SK-N-DZ (cell line): ENCODE measurements at regions not wholly inside any gene's neighbourhood (a gene's known extent, or its start where the extent isn't known, plus 50 kb on each side); places are given as distances from the start of the nearest gene placed in this dataset.

Source experiments
- DNase-seq: peaks from one replicate; pipeline ENCODE4 v3.0.0-alpha.2; 2015; ENCODE audit warnings: low spot score

DNA sequence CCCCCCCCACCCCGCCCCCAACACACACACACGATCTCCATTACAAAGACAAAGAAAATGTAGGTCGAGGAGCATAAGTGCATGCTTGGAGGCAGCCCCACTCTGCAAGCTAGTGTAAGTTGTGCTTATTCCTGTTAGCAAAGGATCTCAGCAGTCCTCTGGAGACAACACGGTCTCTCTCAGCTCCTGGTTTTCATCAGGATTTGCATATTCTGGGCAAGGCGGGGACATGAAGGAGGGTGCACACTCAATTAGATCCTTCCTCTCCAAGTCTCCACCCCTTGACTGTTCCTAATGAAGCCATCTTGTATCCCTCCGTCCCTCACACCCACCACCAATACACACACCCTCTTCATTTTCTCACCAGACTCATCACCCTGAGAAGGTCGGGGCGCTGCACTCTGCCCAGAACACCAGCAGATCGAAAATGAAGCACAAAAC is 63.8 kb downstream of the MRPL46 start:
- peak; percentile 42 for DNase-seq

DNA sequence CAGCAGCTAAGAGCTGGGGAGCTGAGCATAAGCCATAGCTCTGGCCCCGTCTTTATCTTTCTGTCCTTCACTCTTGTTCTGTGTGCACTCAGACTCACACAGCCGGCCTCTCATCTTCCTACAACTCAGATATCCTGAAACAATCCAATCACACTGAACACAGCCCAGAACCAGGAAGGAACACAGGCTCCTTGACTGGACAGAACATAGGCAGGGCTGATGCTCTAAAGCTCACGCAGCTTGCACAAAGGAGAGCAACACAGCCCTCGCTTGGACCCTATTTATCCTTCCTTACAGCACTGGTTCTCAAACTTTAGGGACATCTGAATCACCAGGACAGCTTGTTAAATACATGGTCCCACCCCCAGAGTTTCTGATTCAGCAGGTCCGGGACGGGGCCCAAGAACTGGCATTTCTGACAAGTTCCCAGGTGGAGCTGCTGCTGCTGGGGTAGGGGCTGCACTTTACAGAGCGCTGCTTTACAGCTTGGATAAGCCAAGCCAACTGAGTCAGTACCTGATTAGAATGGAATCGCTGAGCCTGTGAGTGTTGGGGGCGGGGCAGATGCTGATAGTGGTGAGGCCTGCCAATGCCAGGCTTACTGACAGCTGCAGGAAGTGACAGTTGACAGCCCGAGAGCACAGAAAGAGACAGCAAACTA is 65.1 kb downstream of the MRPL46 start:
- peak; percentile 63 for DNase-seq

DNA sequence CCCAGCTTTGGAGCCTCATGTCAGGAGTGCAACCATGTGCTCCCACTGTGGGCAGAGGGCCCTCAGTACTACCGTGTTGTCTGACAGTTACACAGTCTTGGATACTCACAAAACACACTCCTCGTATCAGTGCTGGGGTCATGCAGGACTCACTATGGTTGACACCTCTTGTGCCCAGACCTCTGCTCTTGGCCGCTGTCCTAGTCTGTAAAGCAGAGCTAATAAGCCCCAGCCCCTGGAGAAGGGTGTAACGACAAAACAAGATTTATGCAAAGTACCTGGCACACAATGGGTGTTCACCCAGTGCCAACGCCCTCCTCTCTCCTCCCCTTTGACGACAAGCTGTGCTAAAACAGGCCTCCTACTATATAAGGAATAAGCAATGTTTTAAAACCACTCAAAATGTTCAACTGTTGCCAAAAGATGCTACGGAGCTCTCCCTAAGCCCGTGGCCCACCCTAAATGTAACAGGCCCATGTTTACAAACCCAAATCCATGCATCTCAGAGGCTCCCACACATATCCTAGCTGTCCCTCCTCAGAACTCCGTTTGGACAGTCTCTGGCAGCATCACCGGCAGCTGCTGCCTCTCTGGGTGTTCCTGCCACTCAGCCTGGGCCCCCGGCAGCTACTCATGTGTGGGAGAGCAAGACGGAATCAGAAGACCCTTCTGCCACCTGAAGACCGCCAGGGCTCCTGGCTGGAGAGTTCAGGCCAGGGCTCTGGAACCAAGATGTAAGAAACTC is 65.8 kb downstream of the MRPL46 start:
- peak; percentile 59 for DNase-seq

DNA sequence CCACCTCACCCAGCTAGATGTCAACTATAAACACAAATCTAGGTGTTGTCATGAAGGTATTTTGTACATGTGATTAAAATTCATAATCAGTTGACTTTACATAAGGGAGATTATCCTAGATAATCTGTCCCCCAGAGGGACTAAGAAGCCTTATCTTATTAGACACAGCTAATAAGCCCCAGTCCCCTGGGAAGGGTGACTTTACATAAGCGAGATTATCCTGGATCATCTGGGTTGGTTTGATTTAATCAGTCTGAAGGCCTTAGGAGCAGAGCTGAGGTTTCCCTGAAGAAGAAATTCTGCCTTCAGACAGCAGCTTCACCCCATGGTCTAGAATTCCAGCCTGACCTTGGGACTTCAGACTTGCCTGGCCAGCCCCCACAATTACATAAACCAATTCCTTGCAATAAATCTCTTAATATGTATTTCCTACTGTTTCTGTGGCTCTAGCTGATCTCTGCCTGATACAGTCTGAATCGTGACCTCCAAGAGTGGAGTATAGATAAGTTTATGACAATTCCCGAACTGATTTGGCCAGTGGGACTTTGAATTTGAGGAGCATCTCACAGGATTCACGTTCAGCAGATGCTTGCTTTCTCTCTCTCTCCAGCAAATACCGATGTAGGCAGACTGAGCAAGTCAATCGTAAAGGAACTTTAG is 66.5 kb downstream of the MRPL46 start:
- DNase-seq, result peak; percentile 42

DNA sequence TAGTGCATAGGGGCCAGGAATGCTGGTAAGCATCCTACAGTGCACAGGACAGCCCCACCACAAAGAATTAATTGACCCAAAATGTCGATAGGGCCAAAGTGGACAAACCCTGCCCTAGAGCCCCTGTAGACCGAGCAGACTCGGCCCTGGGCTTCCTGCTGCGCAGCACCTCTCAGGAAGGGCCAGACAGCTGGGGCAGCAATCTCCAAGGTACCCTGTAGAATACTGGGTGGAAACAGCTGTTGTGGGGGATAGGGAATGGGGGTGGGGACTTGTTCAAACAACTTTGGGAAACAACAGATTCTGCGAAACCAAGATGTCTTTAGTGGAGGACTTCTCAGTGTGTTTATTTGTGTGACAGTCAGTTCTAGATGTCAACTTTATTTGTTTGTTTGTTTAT is 67.1 kb downstream of the MRPL46 start:
- DNase-seq, result no peak

DNA sequence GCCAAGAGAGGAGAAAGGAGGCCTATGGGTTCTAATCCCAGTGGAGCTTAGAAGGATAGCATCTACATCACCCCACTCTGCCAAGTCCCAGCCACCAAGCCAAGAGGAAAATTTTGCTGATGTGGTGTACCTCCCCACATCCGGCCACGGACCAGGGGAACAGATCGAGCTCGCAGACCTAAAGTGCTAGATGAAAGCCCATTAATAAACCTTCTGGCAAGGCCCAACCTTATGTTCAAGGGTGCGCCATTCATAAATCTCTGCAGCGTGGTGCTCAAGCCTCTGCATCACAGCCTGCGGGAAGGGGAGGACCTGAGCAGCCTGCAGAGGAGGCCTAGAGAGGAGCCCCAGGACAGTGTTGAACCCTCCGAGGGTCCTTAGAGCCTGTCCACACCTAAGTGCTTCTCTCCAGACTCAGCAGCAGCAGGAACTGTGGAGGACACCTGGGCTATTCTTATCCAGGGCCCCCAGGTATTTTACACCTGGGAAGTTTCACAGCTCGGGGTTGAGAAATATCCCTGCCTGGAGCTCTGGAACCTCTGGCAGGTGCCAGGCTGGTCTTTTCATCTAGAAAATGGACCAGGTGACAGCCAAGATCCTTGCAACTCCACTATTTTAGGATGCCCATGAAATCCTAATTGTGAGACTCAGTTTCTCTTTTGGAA is 68.0 kb downstream of the MRPL46 start:
- DNase-seq, result no peak

DNA sequence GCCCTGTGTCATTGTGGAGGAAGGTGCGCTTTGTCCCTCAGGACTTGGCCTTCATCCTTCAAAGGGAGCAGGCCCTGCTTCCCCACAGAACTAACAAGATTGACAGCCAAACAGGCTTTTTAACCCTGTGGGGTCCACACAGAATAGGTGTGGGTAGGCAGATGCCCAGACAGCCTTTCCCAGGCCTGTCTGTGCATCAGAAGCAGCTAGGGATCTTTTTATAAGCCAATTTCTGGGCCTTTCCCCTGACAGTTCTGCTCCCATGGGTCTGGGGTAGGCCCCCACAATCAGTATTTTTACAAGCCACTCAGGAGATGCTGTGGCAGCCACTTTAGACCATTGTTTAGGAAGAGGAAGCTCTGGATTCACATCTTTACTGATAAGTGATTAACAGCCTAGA is 69.2 kb downstream of the MRPL46 start:
- no peak for DNase-seq

DNA sequence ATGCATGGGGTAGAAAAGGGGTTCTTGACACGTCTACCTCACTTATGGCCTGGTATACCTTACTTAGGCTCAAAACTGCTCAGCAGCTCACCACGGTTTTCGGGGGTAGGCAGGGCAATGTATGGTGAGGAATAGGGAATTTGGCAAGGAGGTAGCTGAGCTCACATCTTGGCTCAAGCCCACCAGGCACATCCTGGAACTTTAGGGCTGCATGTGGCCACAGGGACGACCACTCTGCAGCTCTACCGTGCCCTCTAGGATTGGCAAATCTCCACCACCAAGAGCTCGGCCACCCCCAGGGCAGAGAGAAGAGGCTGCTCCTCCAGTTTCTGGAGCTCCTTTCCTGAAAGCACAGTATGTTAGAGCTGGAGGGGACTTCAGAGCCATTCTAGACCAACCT is 69.7 kb downstream of the MRPL46 start:
- DNase-seq, result no peak

DNA sequence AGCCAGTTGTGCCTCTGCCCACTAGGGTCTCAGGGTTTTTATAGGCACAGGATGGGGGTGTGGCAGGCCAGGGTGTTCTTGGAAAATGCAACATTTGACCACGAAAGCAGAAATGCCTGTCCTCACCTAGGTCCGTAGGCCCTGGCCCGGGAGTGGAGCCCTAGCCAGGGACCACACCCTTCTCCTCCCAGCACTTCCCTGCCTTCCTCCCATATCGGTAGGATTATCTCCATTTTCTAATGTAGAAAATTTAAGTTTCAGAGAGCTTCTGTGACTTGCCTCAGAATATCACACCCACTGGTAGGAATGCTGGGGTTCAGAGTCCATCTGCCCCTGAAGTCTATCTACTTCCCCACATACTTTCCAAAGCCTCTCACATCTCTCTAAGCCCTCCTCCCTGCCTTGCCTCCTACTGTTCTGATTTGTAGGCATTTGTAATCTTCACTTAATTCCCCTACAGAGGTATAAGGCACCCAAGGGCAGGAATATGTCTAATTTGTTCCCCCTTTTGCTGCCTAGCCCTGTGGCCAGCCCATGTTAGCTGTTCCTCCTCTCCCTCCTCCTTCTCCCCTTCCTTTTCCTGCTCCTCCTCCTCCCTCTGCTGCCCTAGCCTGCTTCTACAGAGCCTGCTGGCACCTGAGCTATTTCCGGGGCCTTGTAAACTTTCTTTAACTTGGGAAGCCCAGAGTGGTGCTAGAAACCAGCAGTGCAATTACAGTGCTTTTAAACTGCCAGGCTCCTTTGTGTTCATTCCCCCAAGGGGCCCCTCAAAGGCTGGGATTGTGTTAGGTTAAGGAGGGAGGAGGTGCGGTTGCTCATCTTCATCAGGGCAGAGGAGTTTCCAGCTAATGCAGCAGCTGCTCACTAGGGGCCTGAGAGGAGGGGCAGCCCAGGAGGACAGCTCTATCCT is 71.1 kb downstream of the MRPL46 start:
- peak; percentile 59 for DNase-seq

DNA sequence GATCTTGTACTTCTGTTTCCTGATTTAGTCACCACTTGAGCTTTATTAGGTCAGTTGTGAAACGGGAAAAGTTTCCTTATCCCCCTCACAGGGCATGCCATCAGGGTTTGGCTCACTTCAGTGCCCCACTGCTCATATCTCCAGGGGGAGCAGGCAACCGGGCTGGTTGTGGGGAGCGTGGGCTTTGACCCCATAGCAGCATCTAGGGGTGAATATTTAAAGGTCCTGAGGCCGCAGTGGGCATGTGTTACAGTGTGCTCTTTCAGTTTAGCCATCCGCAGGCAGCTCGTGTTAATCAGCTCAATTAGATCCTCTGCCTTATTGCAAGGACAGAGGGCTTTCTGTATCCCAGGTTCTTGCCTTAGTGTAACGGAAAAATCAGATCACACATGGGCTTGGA is 71.9 kb downstream of the MRPL46 start:
- DNase-seq, result no peak

DNA sequence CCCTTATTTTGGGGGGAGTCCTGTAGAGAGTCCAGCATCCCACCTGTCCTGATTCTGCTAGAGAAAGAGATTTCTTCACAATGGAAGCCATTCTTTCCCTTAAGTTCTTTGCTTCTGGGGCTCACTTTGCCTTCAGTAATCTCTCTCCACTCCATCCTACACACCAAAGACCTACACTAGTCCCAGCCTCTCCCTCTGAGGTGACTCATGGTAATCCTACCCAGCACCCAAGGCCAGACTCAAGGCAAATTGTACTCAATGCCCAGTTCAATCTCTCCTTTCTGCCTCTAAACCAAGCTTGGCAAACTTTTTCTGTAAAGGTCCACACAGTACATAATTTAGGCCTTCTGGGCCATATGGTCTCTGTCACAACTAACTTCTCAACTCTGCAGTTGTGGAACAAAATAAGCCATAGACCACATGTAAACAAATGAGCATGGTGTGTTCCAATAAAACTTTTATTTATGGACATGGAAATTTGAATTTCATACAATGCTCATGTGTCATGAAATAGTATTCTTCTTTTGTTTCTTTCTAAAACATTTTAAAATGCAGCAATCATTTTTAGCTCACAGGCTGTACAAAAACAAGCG is 72.5 kb downstream of the MRPL46 start:
- no peak for DNase-seq

DNA sequence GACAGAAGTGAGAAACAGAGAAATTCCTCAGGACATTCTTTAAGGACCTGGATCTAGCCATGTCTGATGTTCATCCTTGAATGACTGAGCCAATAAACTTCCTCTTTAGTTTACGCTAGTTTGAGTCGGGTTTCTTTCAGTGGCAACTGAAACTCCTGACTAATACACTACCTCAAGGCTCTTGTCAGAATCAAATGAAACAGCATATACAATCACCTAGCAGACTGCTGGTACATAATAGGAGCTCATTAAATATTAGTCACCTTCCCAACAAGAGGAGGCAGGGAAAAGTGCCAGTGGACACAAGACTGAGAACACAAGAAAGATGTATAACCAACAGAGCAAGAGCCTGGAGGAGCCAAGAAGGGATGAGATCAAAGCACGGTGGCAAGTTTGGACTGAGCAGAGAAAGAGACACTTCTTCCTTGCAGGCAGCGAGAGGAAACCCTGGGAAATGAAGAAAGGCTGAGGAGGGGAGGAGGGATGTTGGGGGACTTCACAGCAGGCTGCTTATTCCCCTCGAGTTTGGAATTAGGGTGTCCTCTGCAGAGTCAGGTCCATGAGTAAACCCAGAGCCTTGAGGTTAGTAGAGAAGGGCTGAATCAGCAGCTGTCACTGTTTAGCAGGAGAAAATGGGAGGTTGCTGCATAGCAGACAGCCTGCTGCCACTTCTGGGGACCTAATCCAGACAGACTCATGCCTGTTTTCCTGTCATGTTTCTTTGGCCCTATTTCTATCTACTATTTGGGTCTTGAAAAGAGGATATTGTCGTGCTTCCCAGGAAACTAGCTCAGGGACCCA is 73.3 kb downstream of the MRPL46 start:
- DNase-seq, result no peak

DNA sequence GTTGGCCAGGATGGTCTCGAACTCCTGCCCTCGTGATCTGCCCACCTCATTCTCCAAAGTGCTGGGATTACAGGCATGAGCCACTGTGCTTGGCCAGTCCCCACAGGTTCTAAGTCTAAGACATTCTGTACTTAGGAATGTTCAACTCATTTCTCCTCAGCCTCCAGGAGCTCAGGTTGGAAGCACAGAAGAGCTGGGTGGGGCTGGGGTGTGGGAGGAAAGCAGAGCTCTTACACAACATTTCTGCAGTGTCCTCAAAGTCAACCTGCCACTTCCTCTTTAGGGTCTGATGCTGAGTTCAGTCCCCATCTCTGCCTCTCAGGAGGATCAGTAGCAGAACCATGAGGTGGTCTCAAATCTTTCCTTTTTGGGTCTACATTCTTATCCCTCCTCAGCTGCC is 75.5 kb downstream of the MRPL46 start:
- DNase-seq, result no peak

DNA sequence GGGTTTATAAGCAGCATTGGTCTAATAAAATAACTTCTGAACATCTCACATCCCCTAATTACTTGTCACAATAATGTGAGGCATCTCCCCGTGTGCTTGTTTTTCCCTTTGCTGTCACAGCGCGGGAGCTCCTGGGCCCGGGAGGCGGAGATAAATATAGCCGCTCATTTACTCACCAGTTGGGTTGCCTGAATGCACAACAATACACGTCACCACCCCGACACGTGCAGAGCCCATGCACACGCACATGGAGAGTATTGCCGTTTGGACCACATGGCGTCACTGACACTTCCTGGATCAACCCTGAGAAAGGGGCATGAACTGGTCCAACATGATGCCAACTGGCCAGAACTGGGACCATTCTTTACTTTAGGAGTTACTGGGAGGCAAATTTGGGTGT is 76.2 kb downstream of the MRPL46 start:
- no peak for DNase-seq

DNA sequence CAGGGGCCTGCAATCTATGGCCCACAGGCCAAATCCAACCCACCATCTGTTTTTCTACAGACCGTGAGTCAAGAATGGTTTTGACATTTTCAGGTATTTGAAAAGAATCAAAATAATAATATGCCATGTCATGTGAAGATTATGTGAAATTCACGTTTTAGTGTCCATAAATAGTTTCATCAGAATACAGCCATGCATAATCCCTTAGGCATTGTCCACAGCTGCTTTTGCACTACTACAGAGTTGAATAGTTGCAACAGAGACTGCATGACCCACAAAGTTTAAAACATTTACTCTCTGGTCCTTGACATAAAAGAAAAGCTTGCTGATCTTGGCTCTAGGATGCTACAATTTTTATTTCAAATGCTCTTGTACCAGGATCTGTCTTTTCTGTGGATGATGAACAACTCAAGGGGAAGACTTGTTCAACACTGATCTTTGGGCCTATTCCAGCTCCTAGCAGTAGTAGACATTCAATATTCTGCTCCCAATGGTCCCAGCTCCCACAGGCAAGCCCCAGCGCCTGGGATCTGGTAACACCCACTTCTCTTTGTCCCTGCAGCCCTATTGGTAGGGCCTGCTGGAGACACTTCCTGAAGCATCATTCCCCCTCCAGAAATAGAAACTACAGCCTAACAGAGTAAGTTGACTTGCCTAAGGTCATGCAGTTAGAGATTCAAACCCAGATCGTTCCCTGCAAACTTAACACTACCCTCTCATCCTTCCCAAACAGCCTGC is 76.9 kb downstream of the MRPL46 start:
- no peak for DNase-seq

DNA sequence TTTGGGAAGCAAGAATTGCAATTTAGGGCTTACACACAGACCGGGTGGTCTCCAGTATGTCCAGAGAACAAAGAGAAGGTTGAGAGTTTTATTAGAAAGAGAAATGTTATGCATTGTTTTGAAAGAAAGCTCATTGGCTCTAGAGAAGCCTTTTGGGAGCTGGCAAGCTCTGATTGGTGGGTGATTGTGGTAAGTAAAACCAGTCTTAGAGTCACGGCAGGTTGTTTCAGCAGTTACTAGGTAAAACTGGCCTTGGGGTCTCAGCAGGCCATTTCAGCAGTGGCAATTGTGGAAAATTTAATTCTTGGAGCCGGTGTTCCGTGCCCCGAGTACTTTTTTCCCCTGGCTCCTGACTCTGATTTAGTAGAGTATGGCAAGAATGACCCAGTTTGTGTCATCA is 78.1 kb downstream of the MRPL46 start:
- no peak for DNase-seq

DNA sequence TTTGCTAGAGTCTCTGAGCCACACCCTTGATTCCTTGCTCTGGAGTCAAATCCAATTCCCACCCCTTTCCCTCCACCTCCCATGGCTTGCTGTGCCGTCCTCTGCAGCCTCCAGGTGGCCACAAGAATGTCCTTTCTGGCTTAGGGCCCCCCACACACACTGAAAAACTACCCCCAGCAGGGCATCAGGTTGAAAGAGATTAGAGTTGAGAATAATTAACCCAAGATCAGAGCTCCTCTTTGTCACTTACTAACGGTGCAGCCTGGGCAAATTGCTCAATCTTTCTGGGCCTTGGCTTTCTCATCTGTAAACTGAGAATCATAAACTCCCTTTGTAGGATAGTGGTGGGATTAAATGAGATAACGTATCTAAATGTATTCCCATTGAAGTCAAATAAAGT is 78.5 kb downstream of the MRPL46 start:
- DNase-seq, result no peak

DNA sequence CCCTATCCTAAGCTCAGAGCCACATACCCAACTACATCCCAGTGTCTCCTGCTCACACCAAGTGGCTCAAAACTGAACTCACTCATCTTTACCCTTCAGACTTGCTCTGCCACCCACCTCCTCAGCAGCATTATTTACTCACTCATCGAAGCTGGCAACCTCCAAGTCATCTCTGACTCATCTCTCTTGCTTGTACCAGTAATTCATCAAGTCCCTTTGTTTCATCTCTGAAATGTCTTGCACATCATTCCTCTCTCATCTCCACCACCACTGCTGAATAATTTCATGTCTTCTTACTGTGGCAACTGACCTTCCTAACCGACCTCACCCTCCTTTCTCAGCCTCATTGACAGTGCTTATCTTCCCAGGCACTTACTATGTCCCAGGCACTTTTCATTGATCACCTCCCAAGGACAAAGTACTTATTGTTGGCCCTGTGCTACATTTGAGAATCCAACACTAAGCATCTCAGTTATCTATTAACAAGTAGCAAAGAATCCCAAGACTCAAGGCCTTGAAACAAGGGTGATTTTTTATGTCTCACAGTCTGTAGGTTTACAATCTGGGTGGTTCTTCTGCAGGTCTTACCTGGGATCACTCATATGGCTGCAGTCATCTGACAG is 82.0 kb downstream of the MRPL46 start:
- DNase-seq, result no peak

DNA sequence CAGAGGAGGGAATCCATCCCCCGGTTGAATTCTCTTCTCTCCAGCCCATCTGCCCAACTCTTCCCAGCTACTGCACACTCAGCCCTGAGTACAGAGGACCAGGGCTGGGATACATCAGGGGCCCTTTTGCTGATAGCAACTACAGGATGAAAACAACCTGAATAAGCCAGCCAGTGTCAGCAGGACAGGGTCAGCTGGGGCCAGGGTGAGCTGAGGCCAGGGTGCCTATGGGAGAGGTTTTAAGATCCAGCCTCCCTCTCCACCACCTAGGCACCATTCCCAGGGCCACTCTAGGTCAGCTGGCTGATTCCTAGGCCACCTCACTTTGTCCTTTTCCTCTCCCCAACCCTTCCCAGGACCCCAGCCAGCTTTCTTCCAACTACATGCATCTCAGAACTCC is 83.8 kb downstream of the MRPL46 start:
- DNase-seq, result no peak
